ENCODE measurements at regions not wholly inside any gene's neighbourhood (a gene's known extent, or its start where the extent isn't known, plus 50 kb on each side); places are given as distances from the start of the nearest gene placed in this dataset.
"Not testable (repeated sequence)": the region's sequence is repeated elsewhere in the genome, so short reads cannot be mapped to it uniquely, and the experiment has no call there.

DNA sequence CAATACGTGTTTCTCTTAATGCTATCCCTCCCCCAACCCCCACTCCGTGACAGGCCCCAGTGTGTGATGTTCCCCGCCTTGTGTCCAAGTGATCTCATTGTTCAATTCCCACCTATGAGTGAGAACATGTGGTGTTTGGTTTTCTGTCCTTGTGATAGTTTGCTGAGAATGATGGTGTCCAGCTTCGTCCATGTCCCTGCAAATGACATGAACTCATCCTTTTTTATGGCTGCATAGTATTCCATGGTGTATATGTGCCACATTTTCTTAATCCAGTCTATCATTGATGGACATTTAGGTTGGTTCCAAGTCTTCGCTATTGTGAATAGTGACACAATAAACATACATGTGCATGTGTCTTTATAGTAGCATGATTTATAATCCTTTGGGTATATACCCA is 52.5 kb downstream of the KIAA0408 start:
- not testable (repeated sequence) for DNase-seq

- DNase-seq: no peak
Observed at GRCh38 chr6:127406122-127406521, 53.1 kb downstream of the KIAA0408 start.

DNA sequence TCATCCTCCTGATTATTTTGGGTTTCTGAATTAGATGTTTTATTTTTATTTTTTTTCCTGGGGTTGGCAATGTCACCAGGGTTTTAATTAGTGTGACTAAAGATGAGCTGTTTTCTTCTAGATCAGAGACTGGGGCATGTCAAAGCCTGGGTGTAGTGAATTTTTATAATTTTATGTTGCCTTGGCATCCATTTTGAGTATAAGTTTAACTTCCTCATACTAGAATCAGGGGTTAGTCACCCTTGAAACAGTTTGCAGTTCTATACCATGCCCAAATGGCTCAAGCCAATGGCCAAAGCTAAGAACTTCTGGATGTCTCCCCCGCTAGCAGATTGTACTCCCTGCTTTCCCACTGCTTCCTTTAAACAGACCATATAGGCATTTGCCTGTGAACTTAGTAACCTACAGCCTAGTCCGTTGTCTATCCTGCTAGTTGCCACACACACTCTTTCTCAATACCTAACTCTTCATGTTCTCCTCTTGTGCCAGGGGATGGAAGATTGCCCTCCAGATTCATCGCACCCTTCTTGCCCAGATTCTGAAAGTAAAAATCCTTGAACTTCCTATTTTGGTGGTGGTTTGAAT is 54.5 kb downstream of the KIAA0408 start:
- no peak for DNase-seq

GRCh38 chr6:127404133-127404532 is 55.1 kb downstream of the KIAA0408 start:
- DNase-seq: peak; percentile 5

DNA sequence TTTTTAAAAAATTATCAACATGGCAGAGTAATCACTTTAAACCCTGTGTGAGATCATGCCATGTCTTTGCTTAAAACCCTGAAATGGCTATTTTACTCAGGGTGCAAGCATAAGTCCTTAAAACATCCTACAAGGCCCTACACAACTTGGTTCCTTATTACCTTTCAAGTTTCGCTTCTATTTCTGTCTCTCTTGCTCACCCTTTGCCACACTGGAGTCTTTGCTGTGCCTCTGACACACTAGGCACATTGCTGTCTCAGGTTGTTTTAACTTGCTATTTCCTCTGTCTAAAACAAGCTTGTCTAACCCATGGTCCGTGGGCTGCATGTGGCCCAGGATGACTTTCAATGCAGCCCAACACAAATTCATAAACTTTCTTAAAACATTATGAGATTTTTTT is 55.6 kb downstream of the KIAA0408 start:
- DNase-seq: peak; percentile 75

DNA sequence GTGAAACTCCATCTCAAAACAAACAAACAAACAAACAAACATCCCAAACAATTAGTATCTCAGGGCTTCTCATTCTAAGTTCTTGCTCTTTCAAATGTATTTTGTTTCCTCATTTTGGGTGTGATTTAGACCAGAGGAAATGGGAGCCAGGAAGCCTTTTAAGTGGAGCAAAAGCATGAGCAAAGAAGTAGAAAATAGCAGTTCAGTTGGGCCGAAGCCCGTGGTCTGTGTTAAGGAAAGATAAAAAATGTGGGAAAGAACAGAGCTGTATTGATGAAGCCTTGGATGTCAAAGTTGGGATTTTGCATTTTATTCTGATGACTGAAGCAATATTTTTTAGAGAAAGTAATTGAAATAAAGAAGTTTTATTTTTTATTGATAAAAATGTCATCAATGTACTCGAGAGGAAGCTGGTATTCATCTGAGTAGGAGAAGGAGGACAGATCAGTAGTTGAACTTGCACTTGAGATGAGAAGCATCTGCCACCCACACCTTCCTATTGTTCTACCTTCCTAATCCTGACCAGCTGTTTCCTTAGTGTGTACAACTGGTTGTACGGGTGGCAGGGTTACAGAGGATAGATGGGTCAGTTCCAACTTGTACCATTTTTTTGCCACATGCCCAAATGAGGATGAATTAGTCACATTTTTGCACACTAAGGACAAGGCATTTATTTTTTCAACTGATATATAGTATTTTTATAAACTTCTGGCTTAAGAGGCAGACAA is 56.1 kb downstream of the KIAA0408 start:
- peak; percentile 27 for DNase-seq

- DNase-seq: no peak
Observed at GRCh38 chr6:127397729-127398630, 54.6 kb upstream of the ECHDC1 start.

- peak; percentile 45 for DNase-seq
Observed at GRCh38 chr6:127397171-127397597, 53.8 kb upstream of the ECHDC1 start.

Measured in RPMI8226 (cell line).